Cardiac fibroblast (primary cell): ENCODE measurements at regions not wholly inside any gene's neighbourhood (a gene's known extent, or its start where the extent isn't known, plus 50 kb on each side); places are given as distances from the start of the nearest gene placed in this dataset.

ENCODE experiments used
- DNase-seq, 2 donors: peaks; one replicate each; pipeline versions ENCODE4 v3.0.0 to v3.0.0-alpha.2; 2010; ENCODE audit warnings: low read depth in 2 of 2
- H3K4me3 ChIP-seq, 2 donors: replicated peaks in 1 of 2; 1 replicate in 1 of 2; 2 replicates in 1 of 2; pipeline ENCODE4 v1.5.1; 2011; ENCODE audit warnings: low read depth in 2 of 2, low read length in 2 of 2, mild to moderate bottlenecking in 2 of 2, moderate library complexity in 1 of 2
- CTCF ChIP-seq: IDR thresholded peaks from one replicate; pipeline ENCODE4 v1.5.1; 2011; ENCODE audit warnings: low read depth, mild to moderate bottlenecking, low read length, inconsistent platforms

GRCh38 chr1:222233444-222234158 is 314.3 kb downstream of the HHIPL2 start:
- no peak for TF ChIP-seq CTCF
- H3K4me3 ChIP-seq = no peak overlapping the region
- DNase-seq = peak; percentile 3 to 68

GRCh38 chr1:222232842-222233241 is 315.1 kb downstream of the HHIPL2 start:
- no peak for TF ChIP-seq CTCF
- peak in 1 of 2 donors; percentile 4 for DNase-seq
- H3K4me3 ChIP-seq = no peak overlapping the region

GRCh38 chr1:222229672-222230312 is 318.1 kb downstream of the HHIPL2 start:
- no peak overlapping the region for H3K4me3 ChIP-seq
- no peak for DNase-seq
- TF ChIP-seq CTCF = no peak

- no peak for DNase-seq
- H3K4me3 ChIP-seq = no peak overlapping the region
- TF ChIP-seq CTCF = no peak
These were observed 322.6 kb downstream of the HHIPL2 start for GRCh38 chr1:222225316-222225691.

- DNase-seq = peak; percentile 17 to 18
- H3K4me3 ChIP-seq = no peak overlapping the region
- TF ChIP-seq CTCF = no peak
These were observed 323.1 kb downstream of the HHIPL2 start for GRCh38 chr1:222224636-222225315.

GRCh38 chr1:222224156-222224555 is 323.7 kb downstream of the HHIPL2 start:
- no peak overlapping the region for H3K4me3 ChIP-seq
- no peak for DNase-seq
- no peak for TF ChIP-seq CTCF
